NCI-H446 (cell line): ENCODE measurements at regions not wholly inside any gene's neighbourhood (a gene's known extent, or its start where the extent isn't known, plus 50 kb on each side); places are given as distances from the start of the nearest gene placed in this dataset.

Experiments used
- DNase-seq, 2 experiments: peaks; one replicate each; lab custom pipeline; 2025; lab: John Stamatoyannopoulos, UW

DNA sequence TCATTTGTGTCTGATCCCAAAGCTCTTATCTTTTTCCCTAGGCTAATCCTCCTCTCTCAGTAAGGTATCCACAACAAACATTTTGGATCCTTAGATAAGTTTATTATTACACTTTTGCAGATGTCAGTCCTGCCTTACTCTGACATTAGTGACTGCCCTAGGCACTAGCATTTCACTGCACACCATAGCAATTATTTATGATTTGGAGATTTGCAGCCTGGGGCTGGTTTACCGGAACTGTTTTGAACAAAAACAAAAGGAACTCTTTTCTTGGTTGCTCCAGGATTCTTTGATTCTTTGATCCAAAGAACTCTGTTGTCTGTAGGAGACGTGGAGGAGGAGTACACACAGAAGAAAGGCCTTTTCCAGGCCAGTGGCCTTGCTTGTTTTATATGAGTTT, 80.4 kb downstream of the EDNRB start:
- DNase-seq, result no peak

DNA sequence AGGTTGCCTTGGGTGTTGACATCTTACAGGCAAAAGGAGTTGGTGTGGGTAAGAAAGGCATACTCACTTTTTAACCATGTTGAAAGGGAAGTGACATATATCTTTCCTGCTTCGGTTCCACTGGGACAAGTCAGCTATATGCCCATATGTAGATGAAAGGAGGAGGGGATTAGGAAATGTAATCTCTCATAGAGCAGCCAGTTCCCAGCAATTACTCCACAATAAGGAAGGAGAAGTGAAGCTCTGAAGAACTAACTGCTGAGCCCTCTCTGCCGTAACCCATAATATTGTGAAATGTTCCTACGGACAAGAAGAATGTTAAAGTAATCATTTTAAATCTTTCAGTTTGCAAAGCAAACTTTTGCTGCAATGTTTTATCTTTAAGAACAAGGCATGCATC, 82.2 kb downstream of the EDNRB start:
- no peak for DNase-seq

DNA sequence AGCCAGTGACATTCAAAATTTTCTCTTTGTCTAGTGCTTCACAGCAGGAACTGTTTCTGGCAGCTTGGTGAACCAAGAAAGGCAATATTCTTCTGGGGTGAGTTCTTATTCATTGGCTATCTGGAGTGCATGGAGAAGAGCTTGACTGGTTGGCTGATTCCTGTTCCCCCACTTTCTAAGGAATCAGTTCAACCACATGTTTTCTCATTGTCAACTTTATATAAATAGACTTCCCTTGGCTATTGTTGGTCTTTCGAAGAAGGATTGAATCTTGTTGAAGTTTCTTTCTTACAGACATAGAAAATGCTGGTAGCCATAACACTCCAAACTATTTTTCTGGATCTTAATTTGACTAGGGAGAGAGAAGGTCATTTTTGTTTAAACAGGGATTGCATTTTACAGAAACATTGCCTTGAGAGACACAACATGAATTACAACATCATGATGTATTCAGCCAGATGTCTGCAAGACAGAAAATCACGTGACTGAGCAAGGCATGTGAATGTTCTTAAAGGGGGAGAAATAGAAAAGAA, 85.2 kb downstream of the EDNRB start:
- no peak for DNase-seq

DNA sequence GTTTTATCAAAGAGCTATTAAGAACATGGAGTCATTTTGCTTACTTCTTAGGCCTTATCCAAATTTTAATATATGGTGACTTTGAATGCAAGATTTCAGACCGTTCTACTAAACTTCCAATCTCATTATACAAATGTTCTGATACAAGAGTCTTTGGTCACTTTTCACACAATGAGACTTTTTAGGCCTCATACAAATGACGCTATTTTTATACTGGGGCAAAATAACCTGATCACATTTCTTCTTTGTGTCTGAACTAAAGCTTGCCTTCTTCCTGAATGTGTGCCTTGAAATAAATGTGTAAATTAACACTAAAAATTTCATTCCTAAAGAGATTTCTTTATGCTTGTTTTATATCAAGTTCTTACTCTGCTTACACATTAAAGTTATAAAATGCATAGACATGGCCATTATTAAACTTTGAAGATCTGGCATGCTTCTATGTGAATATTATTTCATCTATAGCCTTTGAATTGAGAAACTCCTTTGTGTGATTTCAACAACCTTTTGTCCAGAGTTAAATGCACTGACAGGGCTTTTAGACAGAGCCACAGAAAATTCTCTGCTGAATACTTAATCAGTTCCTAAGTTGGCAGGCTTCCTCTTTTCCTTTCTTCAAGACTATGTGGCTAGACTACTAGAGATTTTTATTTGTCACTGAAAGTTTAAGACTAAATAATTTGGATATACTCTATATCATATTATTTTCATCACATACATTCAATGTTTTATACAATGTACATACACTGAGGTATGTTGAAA, 86.1 kb downstream of the EDNRB start:
- DNase-seq, result no peak

DNA sequence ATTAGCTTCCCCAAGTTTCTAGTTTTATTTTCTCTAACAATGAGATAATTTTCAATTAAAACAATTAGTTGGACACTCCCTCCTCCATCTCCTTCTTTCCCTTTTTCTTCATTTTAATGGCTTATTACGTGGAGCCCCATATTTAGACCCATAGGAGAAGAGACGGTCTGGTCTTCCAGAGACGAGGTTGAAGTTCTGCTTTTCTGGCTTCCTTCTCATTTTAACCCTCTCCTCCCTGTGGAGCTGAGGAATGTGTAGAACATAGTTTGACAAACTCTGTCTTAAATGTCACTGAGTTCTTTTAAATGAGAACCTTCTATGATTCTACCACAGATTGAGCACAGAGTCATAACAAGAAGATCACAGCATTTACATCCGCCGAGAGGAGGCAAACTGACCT, 86.8 kb downstream of the EDNRB start:
- DNase-seq, result no peak

DNA sequence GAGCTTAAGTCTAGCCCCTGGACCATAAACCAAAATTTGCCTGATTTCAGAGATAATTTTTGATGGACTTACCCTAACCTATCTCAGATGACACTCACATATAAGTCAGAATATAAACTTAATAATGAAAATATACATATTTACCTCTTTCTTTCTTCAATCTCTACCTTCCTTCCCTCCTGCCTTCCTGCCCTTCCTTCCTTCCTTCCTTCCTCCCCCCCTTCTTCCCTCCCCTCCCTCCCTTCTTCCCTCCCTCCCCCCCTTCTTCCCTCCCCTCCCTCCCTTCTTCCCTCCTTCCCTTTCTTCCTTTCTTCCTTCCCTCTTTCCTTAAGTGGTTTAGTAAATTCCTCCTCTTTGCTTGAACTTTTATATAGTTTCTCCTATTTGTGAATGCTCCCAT, 88.7 kb downstream of the EDNRB start:
- DNase-seq, result no peak

DNA sequence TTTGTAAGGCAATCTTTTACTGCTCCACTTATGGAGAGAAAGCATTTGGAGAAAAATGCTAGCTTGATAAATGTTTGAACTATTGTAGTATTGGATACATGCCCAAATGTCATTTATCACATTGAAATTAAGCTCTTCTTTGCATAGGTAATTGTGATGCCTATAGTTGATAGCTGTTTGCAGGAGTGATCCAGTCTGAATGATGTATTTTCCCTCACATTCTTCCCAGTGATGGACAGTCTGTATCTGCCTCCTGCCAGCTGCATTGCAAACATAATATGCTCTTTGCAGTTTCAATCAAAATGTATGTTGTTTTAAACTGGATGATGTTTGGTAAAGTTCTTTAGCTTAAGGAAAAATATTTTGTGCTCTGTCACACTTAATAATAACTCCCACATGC, 89.8 kb downstream of the EDNRB start:
- DNase-seq, result no peak

DNA sequence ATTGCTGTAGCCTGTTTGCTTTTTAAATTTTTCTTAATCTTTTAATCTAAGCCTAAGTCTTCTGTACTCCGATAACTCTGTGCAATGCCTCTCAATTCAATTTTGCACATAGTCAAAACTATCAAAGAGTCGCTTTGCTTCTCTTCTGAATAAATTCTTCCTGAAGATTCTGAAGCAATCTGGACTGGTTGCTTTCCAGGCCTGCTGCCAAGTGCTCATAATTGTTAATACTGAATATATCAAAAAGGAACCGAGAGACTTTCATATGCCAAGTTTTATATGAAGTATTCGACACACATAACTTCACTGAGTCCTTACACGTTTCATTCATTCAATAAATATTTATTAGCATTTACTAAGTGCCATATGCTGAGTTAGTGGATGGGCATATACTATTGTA, 91.3 kb downstream of the EDNRB start:
- DNase-seq, result peak in 1 of 2 experiments; percentile 1

DNA sequence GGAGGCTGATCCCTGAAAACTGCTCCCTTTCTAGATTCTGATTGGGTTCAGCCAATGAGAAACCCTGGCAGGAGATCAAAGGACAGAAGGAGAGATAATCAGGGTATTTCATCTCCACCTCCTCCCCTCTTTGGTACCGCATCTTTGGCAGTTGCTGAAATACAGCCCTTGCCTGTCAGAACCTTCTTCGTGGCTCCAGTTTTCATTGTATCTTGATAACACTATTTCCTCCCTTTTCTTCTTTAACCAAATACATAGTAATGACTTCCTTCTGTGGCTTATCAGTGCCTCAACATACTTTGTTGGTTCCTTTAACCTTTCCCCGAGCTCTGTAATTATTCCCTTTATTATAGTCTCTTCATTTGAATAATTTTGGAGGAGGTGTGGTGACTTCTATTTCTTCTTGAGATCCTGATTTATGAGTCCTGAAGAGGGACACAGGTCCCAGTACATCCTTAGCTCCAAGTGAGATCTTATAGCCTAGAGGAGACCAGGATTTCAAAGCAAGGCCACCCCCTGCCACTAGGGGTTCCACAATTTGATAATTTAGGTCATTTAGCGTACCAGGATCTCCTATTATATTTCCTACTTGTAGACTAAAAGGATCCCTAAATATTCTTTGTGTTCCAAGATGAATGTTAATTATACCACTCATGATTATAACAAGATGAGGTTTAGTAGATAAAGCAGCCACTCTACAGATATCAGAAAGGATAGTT, 98.0 kb downstream of the EDNRB start:
- no peak for DNase-seq

DNA sequence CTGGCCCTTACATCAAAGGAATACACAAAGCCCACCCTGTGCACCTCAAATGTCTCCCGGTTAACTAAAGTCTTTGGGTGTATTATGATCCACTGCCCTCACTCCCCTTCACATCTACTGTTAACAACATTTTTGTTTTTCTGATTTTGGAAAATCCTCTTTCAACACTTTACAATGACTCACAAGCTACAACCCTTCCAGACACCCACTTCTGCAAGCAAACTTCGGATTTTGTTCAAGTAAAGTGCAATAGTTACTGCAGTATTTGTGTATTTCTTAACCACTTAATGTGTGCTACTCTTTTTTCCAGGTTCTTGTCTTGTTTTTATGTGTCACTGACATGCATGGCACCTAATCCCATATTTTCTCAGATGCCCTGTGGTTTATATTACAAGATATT, 101.1 kb downstream of the EDNRB start:
- no peak for DNase-seq

DNA sequence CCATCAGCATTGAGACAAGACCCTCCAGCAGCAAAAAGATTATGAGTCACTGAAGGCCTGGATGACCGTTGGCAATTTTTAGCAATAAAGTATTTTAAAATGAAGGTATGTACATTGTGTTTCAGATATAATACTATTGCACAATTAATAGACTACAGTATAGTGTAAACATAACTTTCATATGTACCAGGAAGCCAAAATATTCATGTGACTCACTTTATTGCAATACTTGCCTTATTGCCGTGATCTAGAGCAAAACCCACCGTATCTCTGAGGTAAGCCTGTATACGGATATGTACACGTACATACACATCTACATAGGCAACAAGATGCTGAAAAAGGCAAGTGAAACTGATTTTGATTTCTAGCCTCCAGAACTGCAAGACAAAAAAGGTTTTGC, 103.3 kb downstream of the EDNRB start:
- DNase-seq, result no peak
